Peyer's patch (tissue), 4 donors: ENCODE measurements at regions not wholly inside any gene's neighbourhood (a gene's known extent, or its start where the extent isn't known, plus 50 kb on each side); places are given as distances from the start of the nearest gene placed in this dataset.

Source experiments
- CTCF ChIP-seq, 6 experiments: fragments of 450-650 bp in 4 of 6; fragments of 200-600 bp in 2 of 6; sonication (generic) in 1 of 6; IDR thresholded peaks; one replicate each; pipeline ENCODE4 v1.5.1; 2017 to 2019; ENCODE audit warnings: antibody characterized with exemption in 6 of 6, mild to moderate bottlenecking in 3 of 6, moderate library complexity in 1 of 6
- POLR2A ChIP-seq, 2 donors: fragments of 450-650 bp; IDR thresholded peaks; one replicate each; pipeline ENCODE4 v1.5.1; 2017; ENCODE audit warnings: antibody characterized with exemption in 2 of 2, mild to moderate bottlenecking in 2 of 2, moderate library complexity in 2 of 2

GRCh38 chr15:79166311-79166955, 75.9 kb upstream of the RASGRF1 start:
- no peak for TF ChIP-seq CTCF (IDR thresholded peaks at IDR 0.05)
- no peak for TF ChIP-seq POLR2A (IDR thresholded peaks at IDR 0.05)
